ENCODE measurements at regions not wholly inside any gene's neighbourhood (a gene's known extent, or its start where the extent isn't known, plus 50 kb on each side); places are given as distances from the start of the nearest gene placed in this dataset.
A peak's percentile ranks its signal among the peaks of the same experiment; 100 is the strongest.

DNA sequence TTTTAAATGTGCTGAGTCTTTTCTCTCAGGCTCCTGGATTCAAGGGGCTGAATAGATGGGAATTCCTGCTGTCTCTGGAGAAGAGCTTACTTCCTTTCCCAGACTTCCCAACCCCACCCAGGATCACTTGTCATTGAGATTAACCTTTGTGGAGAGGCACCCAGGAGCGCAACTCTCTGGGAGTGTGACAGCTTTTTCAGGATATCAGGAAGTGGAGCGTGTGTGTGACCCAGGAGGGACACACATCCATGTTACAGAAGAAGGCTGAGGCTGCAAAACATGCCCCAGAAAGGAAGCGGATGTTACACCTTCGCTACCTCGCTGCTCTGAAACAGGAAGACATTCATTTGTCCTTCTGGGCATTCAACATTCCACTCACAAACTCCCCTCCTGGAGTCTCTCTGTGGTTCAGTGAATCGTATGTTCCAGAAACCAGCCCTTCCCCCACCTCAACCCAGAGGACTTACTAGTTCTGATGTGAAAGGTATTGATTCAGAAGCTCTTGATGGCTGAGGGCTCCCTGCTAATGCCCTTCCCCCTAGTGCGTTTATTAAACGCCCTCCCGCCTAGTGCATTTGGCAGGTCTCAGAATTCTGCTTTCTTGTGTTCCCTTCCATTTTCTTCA is 523.9 kb downstream of the TNS1 start:
- peaks cover 2% of the 10 kb centered on the region for H3K27me3 Mint-ChIP-seq (ENCODE audit: insufficient read depth, low read depth, poor library complexity)
- TF ChIP-seq CREB1 (CRISPR knock-in tag; IDR thresholded peaks at IDR 0.05; ENCODE audit: low read depth) = no peak
- TF ChIP-seq CTCF (conservative IDR thresholded peaks at IDR 0.05; ENCODE audit: low read depth in 2 of 2) = no peak
- TF ChIP-seq NANOG (IDR thresholded peaks at IDR 0.05; ENCODE audit: borderline replicate concordance) = no peak
- TF ChIP-seq JUNB (IDR thresholded peaks at IDR 0.05; ENCODE audit: unreplicated experiment) = no peak
- TF ChIP-seq EZH2phosphoT487 (IDR thresholded peaks at IDR 0.05; ENCODE audit: unreplicated experiment) = no peak
- no peak for TF ChIP-seq ZNF462 (CRISPR knock-in tag; IDR thresholded peaks at IDR 0.05)
- TF ChIP-seq ETS1 (IDR thresholded peaks at IDR 0.05) = no peak
- no peak for TF ChIP-seq REST (IDR thresholded peaks at IDR 0.05; ENCODE audit: unreplicated experiment)
- no peak for TF ChIP-seq ZNF331 (CRISPR knock-in tag; IDR thresholded peaks at IDR 0.05; ENCODE audit: low read depth)
- TF ChIP-seq ZNF114 (CRISPR knock-in tag; IDR thresholded peaks at IDR 0.05) = no peak
- TF ChIP-seq EZH2 (IDR thresholded peaks at IDR 0.05; ENCODE audit: low read depth, unreplicated experiment) = no peak
- no peak for TF ChIP-seq POLR2AphosphoS5 (IDR thresholded peaks at IDR 0.05; ENCODE audit: low read depth)
- Histone ChIP-seq H3K27ac (ENCODE audit: low read depth) (peak overlapping the region; percentile 22), H4K20me1 (replicated peaks; ENCODE audit: insufficient read depth) (no peaks in the 10 kb centered on the region), H3K79me2 (replicated peaks; ENCODE audit: insufficient read depth) (no peaks in the 10 kb centered on the region), H3K27me3 (ENCODE audit: insufficient read depth) (no peaks in the 10 kb centered on the region), H3F3A (replicated peaks; ENCODE audit: low read depth) (no peaks in the 10 kb centered on the region), H3K4me3 (no peak overlapping the region), H3K36me3 (ENCODE audit: insufficient read depth) (no peaks in the 10 kb centered on the region), H3K9me2 (ENCODE audit: insufficient read depth) (no peaks in the 10 kb centered on the region), H3K4me2 (peak overlapping the region; percentile 61), H2AFZ (peak overlapping the region; percentile 76), H3K4me1 (ENCODE audit: insufficient read depth) (peaks cover 16% of the 10 kb centered on the region)
- H3K4me3 Mint-ChIP-seq = no peak overlapping the region
- no peaks in the 10 kb centered on the region for H3K9me3 Mint-ChIP-seq
- peak; percentile 37 for DNase-seq (ENCODE audit: low spot score)
- peak overlapping the region; percentile 61 for H3K27ac Mint-ChIP-seq
- peaks cover 20% of the 10 kb centered on the region for H3K4me1 Mint-ChIP-seq
- no peaks in the 10 kb centered on the region for H3K36me3 Mint-ChIP-seq (ENCODE audit: low read depth)
- ATAC-seq = peak; percentile 70
